VCaP (cell line): ENCODE measurements at regions not wholly inside any gene's neighbourhood (a gene's known extent, or its start where the extent isn't known, plus 50 kb on each side); places are given as distances from the start of the nearest gene placed in this dataset.

Experiments
- H3K27ac ChIP-seq: fragments of 450-650 bp; 2 replicates; pipeline ENCODE4 v1.5.1; 2017
- TF ChIP-seq, protein P1 (sequence below): fragments of 450-650 bp; conservative IDR thresholded peaks from 2 replicates; pipeline ENCODE4 v1.5.1; 2017; ENCODE audit warnings: mild to moderate bottlenecking, moderate library complexity

- H3K27ac ChIP-seq: no peak overlapping the region
- TF ChIP-seq, protein P1, sequence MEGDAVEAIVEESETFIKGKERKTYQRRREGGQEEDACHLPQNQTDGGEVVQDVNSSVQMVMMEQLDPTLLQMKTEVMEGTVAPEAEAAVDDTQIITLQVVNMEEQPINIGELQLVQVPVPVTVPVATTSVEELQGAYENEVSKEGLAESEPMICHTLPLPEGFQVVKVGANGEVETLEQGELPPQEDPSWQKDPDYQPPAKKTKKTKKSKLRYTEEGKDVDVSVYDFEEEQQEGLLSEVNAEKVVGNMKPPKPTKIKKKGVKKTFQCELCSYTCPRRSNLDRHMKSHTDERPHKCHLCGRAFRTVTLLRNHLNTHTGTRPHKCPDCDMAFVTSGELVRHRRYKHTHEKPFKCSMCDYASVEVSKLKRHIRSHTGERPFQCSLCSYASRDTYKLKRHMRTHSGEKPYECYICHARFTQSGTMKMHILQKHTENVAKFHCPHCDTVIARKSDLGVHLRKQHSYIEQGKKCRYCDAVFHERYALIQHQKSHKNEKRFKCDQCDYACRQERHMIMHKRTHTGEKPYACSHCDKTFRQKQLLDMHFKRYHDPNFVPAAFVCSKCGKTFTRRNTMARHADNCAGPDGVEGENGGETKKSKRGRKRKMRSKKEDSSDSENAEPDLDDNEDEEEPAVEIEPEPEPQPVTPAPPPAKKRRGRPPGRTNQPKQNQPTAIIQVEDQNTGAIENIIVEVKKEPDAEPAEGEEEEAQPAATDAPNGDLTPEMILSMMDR: no peak
Measured at GRCh38 chr21:22450507-22450906, 1452.3 kb downstream of the NCAM2 start.

GRCh38 chr21:22456241-22456640, 1458.0 kb downstream of the NCAM2 start:
- TF ChIP-seq, protein P1: no peak

GRCh38 chr21:22468893-22469292, 1470.7 kb downstream of the NCAM2 start:
- TF ChIP-seq, protein P1: no peak
- H3K27ac ChIP-seq: no peak overlapping the region

More at GRCh38 chr21:22456241-22456640, 1458.0 kb downstream of the NCAM2 start:
- H3K27ac ChIP-seq: no peak overlapping the region

DNA sequence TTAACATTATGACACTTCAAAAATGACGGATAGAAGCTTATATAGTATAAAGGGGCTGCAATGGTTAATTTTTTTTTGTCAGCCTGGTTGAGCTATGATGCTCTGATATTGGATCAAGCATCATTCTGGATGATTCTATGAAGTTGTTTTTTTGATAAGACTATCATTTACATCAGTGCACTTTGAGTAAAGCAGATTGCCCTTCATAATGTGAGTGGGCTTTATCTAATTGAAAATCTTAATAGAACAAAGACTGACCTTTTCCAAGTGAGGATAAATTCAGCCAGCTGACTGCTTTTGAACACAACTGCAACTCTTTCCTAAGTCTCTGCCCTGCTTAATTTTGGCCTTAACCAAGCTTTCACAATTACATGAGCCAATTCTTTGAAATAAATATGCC, 1476.2 kb downstream of the NCAM2 start:
- no peak overlapping the region for H3K27ac ChIP-seq
- TF ChIP-seq, protein P1: no peak

DNA sequence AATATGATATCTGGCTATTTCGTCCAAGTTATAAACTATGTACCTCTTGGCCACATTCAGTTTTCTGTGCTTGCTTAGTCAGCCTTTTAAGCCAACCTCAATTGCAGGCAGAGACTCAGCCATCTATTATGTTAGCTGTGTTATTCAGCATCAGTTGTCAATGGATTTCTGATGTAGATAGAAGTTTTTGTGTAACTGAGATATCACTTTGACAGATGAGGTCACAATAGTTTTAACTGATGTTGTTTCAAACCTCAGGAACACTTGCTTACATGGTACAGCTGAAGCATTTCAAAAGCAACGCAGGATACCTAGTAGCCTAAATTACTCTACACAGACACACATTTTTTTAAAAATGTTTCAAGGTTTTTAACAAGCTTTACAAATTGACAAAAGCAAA, 1478.0 kb downstream of the NCAM2 start:
- no peak overlapping the region for H3K27ac ChIP-seq
- TF ChIP-seq, protein P1: no peak

- no peak overlapping the region for H3K27ac ChIP-seq
- TF ChIP-seq, protein P1: no peak
Measured at GRCh38 chr21:22476726-22477646, 1478.8 kb downstream of the NCAM2 start.

DNA sequence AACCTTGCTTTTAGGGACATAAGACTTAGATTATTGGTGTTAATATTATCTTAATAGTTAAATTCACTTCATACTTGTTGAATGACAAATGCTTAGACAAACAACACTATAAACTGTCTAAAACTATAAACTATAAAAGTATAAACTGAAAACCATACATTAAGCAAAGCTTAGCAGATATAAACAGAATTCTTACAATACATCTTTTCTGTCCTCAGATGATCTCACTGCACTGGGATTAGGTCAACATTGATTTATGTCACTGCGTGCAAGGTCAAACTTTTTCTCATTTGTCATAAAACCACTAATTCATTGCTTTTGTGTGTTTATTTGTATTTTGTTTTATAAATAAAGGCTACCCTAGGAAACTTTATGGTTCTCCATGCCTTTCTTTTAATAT, 1491.8 kb downstream of the NCAM2 start:
- H3K27ac ChIP-seq: no peak overlapping the region
- TF ChIP-seq, protein P1: no peak
